ENCODE measurements at regions not wholly inside any gene's neighbourhood (a gene's known extent, or its start where the extent isn't known, plus 50 kb on each side); places are given as distances from the start of the nearest gene placed in this dataset.

GRCh38 chr6:169930799-169931198 lies 179.4 kb downstream of the ERMARD start:
- TF ChIP-seq IRF3 (IDR thresholded peaks at IDR 0.05; ENCODE audit: low read depth, low read length) (no peak), RXRA (IDR thresholded peaks at IDR 0.05; ENCODE audit: borderline replicate concordance, low read depth) (no peak), EZH2phosphoT487 (IDR thresholded peaks at IDR 0.05; ENCODE audit: borderline replicate concordance, low read depth) (no peak), FOSL2 (IDR thresholded peaks at IDR 0.05; ENCODE audit: borderline replicate concordance, low read depth) (no peak), MAX (IDR thresholded peaks at IDR 0.05; ENCODE audit: low read depth) (no peak)
- Histone ChIP-seq H3K36me3 (replicated peaks in 1 of 2; ENCODE audit: control insufficient read depth in 1 of 2, insufficient read depth in 2 of 2, low read length in 1 of 2) (no peaks in the 10 kb centered on the region), H3K9me3 (0 out of 2 replicates have a peak, but pooled peaks cover 8% of the 10 kb centered on the region), H3K9ac (no peak overlapping the region), H3K27ac (ENCODE audit: low read depth in 2 of 2, low read length in 1 of 2) (no peak overlapping the region), H3F3A (replicated peaks; ENCODE audit: insufficient read depth) (no peaks in the 10 kb centered on the region), H3K4me1 (ENCODE audit: control insufficient read depth in 1 of 2, insufficient read depth in 2 of 2, low read depth in 1 of 2, low read length in 1 of 2) (peaks cover 0 to 13% of the 10 kb centered on the region in 2 experiments; a peak in 1 of 4 replicates), H3K27me3 (ENCODE audit: insufficient read depth) (no peaks in the 10 kb centered on the region), H3K4me3 (ENCODE audit: low read depth in 2 of 2, low read length in 1 of 2) (no peak overlapping the region), H3K79me2 (ENCODE audit: insufficient read depth) (no peaks in the 10 kb centered on the region), H3K9me2 (no peaks in the 10 kb centered on the region), H2AFZ (ENCODE audit: low read depth) (no peak overlapping the region), H4K20me1 (ENCODE audit: insufficient read depth) (no peaks in the 10 kb centered on the region), H3K4me2 (no peak overlapping the region)
- WGBS (ENCODE audit: low lambda C conversion rate), result 57% methylated on average over 6 of the region's 6 CpGs
- ChIA-PET POLR2A (no interaction called here), CTCF (interaction anchor here (0.7 to 1.2 kb wide), 2 partner anchors 20 to 99 kb away, joined by 3 to 7 read pairs; no protein-coding TSS in a partner anchor)
- no peak for DNase-seq

- no peaks in the 10 kb centered on the region for H3K27me3 ChIP-seq (ENCODE audit: insufficient read depth)
- H3K27ac ChIP-seq (ENCODE audit: low read depth in 2 of 2, low read length in 1 of 2), result no peak overlapping the region
- no peak overlapping the region for H3K4me3 ChIP-seq (ENCODE audit: low read depth in 2 of 2, low read length in 1 of 2)
- no peak for DNase-seq
- no peaks in the 10 kb centered on the region for H4K20me1 ChIP-seq (ENCODE audit: insufficient read depth)
- no peak for TF ChIP-seq SIN3A (IDR thresholded peaks at IDR 0.05; ENCODE audit: borderline replicate concordance, low read depth, low read length)
- TF ChIP-seq IRF3 (IDR thresholded peaks at IDR 0.05; ENCODE audit: low read depth, low read length), result no peak
- no peak for TF ChIP-seq FOXM1 (IDR thresholded peaks at IDR 0.05; ENCODE audit: low read depth)
- TF ChIP-seq SMC3 (IDR thresholded peaks at IDR 0.05; ENCODE audit: low read depth, low read length), result no peak
- TF ChIP-seq RCOR1 (IDR thresholded peaks at IDR 0.05; ENCODE audit: low read length), result no peak
- no peak for TF ChIP-seq YY1 (IDR thresholded peaks at IDR 0.05; ENCODE audit: low read depth)
- no peak for TF ChIP-seq CHD2 (IDR thresholded peaks at IDR 0.05; ENCODE audit: low read length, partially characterized antibody)
- no peak for TF ChIP-seq MXI1 (IDR thresholded peaks at IDR 0.05; ENCODE audit: low read depth, low read length)
- no peak for TF ChIP-seq PBX3 (IDR thresholded peaks at IDR 0.05)
- TF ChIP-seq CTCF (IDR thresholded peaks at IDR 0.05), result no peak
- TF ChIP-seq POLR2AphosphoS5 (IDR thresholded peaks at IDR 0.05; ENCODE audit: low read depth, low read length), result no peak
- no peak for TF ChIP-seq RFX5 (IDR thresholded peaks at IDR 0.05; ENCODE audit: low read length)
- TF ChIP-seq USF2 (IDR thresholded peaks at IDR 0.05; ENCODE audit: borderline replicate concordance, low read depth, low read length), result no peak
- no peak for TF ChIP-seq TAF1 (IDR thresholded peaks at IDR 0.05; ENCODE audit: borderline replicate concordance, low read depth, low read length)
- TF ChIP-seq TEAD4 (IDR thresholded peaks at IDR 0.05; ENCODE audit: borderline replicate concordance, insufficient read depth), result no peak
- no peak for TF ChIP-seq NFIC (IDR thresholded peaks at IDR 0.05; ENCODE audit: borderline replicate concordance)
- TF ChIP-seq MAX (IDR thresholded peaks at IDR 0.05; ENCODE audit: low read depth), result no peak
- TF ChIP-seq FOXJ3 (CRISPR knock-in tag; IDR thresholded peaks at IDR 0.05), result no peak
- H3K79me2 ChIP-seq (ENCODE audit: insufficient read depth), result no peaks in the 10 kb centered on the region
- CTCF ChIA-PET, result interaction anchor here (2.1 kb wide), 1 partner anchor 96 kb away, joined by 11 read pairs; no protein-coding TSS in a partner anchor
- H3K9me2 ChIP-seq, result no peaks in the 10 kb centered on the region
- H3K4me1 ChIP-seq (ENCODE audit: control insufficient read depth in 1 of 2, insufficient read depth in 2 of 2, low read depth in 1 of 2, low read length in 1 of 2), result no peaks in the 10 kb centered on the region; a peak in 1 of 4 replicates
- no peaks in the 10 kb centered on the region for H3K36me3 ChIP-seq (replicated peaks in 1 of 2; ENCODE audit: control insufficient read depth in 1 of 2, insufficient read depth in 2 of 2, low read length in 1 of 2)
- H3F3A ChIP-seq (replicated peaks; ENCODE audit: insufficient read depth), result no peaks in the 10 kb centered on the region
- 27% methylated on average over 5 of the region's 5 CpGs for WGBS (ENCODE audit: low lambda C conversion rate)
- POLR2A ChIA-PET, result no interaction called here
- no peak overlapping the region for H2AFZ ChIP-seq (ENCODE audit: low read depth)
- 0 out of 2 replicates have a peak, but pooled peaks cover 8% of the 10 kb centered on the region for H3K9me3 ChIP-seq
- H3K4me2 ChIP-seq, result no peak overlapping the region
- no peak overlapping the region for H3K9ac ChIP-seq
These were observed 176.3 kb downstream of the ERMARD start for GRCh38 chr6:169927711-169928110.

All from SK-N-SH (cell line).